GM12892 (cell line): ENCODE measurements at regions not wholly inside any gene's neighbourhood (a gene's known extent, or its start where the extent isn't known, plus 50 kb on each side); places are given as distances from the start of the nearest gene placed in this dataset.

Experiments
- POLR2A ChIP-seq: IDR thresholded peaks from 2 replicates; pipeline ENCODE4 v1.6.1; 2011; ENCODE audit warnings: low read depth, low read length, control low read depth
- POLR2AphosphoS5 ChIP-seq: IDR thresholded peaks from 2 replicates; pipeline ENCODE4 v1.6.1; 2011; ENCODE audit warnings: low read depth, low read length, control low read depth
- TAF1 ChIP-seq: IDR thresholded peaks from 2 replicates; pipeline ENCODE4 v1.6.1; 2011; ENCODE audit warnings: low read depth, mild to moderate bottlenecking, control low read depth, low read length, borderline replicate concordance

DNA sequence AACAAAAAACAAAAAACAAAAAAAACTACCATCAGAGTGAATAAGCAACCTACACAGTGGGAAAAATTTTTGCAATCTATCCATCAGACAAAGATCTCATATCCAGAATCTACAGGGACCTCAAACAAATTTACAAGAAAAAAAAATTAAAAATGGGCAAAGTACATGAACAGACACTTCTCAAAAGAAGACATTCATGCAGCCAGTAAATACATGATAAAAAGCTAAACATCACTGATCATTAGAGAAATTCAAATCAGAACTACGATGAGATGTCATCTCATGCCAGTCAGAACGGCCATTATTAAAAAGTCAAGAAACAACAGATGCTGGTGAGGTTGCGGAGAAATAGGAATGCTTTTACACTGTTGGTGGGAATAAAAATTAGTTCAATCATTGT, 466.5 kb upstream of the ATXN7L3B start:
- TF ChIP-seq POLR2A, result no peak
- TF ChIP-seq TAF1, result no peak
- no peak for TF ChIP-seq POLR2AphosphoS5
